ENCODE measurements at regions not wholly inside any gene's neighbourhood (a gene's known extent, or its start where the extent isn't known, plus 50 kb on each side); places are given as distances from the start of the nearest gene placed in this dataset.

DNA sequence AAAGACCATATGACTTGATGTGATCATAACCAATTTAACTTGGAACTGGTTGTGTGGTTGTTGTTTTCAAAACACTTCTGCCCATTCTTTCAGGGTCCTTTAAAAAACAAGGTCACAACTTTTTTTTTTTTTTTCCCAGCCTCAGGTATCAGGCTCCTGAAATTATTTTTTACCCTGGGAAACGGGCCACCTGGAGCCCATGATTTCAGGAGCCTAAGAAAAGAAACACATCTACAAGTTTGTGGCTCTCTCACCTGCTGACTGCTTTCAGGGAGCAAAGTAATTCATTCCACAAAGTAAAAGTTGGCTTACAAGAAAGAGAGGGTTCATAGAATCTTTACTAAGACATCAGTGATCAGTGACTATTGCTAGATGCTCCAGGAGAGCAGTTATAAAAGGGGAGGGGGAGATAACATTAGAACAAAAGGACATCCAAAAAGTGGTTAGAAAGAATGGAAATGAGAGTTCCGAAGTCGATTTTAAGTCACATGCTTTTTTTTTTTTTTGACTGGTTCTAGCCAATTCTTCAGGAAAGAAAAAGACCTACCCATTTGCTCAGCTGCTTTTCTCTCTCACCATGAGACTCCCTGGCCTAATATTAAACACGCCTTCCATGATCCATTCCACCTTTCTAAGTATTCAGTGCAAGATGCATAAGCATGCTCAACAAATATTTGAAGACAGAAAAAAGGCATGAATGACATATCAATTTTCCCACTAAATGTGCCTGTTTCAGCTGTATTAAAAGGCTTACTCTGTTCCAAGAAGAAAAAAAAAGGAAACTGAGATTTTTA lies 267.3 kb downstream of the LRATD1 start:
- TF ChIP-seq, protein P1, sequence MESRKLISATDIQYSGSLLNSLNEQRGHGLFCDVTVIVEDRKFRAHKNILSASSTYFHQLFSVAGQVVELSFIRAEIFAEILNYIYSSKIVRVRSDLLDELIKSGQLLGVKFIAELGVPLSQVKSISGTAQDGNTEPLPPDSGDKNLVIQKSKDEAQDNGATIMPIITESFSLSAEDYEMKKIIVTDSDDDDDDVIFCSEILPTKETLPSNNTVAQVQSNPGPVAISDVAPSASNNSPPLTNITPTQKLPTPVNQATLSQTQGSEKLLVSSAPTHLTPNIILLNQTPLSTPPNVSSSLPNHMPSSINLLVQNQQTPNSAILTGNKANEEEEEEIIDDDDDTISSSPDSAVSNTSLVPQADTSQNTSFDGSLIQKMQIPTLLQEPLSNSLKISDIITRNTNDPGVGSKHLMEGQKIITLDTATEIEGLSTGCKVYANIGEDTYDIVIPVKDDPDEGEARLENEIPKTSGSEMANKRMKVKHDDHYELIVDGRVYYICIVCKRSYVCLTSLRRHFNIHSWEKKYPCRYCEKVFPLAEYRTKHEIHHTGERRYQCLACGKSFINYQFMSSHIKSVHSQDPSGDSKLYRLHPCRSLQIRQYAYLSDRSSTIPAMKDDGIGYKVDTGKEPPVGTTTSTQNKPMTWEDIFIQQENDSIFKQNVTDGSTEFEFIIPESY (IDR thresholded peaks at IDR 0.05; ENCODE audit: extremely low read depth, insufficient replicate concordance, low read length) = no peak
- TF ChIP-seq YY1 (IDR thresholded peaks at IDR 0.05; ENCODE audit: extremely low read depth, insufficient replicate concordance, low read depth, low read length) = no peak
- no peak for TF ChIP-seq POLR2A (IDR thresholded peaks at IDR 0.05; ENCODE audit: borderline replicate concordance, extremely low read depth, insufficient read depth, insufficient read length)
- no peak for TF ChIP-seq EZH2 (IDR thresholded peaks at IDR 0.05)
- no peak for TF ChIP-seq TCF7L2 (IDR thresholded peaks at IDR 0.05; ENCODE audit: borderline replicate concordance, extremely low read depth, insufficient read depth, insufficient read length)
- TF ChIP-seq SIN3A (IDR thresholded peaks at IDR 0.05; ENCODE audit: low read depth) = no peak
- no peak for TF ChIP-seq POLR2AphosphoS5 (IDR thresholded peaks at IDR 0.05; ENCODE audit: low read depth, low read length)
- ChIA-PET RAD21 (ENCODE audit: low non-redundant PET in 1 of 2, low total read pairs in 2 of 2, uncharacterized antibody in 2 of 2, unreplicated experiment in 2 of 2) (no interaction called here), CTCF (no interaction called here), POLR2A (no interaction called here)
- Histone ChIP-seq H3K9me2 (ENCODE audit: insufficient read depth) (no peaks in the 10 kb centered on the region), H3K9me3 (ENCODE audit: control insufficient read depth in 1 of 2, insufficient read depth in 1 of 2, low read depth in 1 of 2, low read length in 2 of 2) (no peaks in the 10 kb centered on the region), H3K4me3 (replicated peaks in 1 of 2; ENCODE audit: low read depth in 1 of 2, low read length in 2 of 2) (no peak overlapping the region), H2AFZ (ENCODE audit: low read depth, low read length, poor library complexity, severe bottlenecking) (no peak overlapping the region), H3K4me2 (ENCODE audit: low read length) (no peak overlapping the region), H3K79me2 (ENCODE audit: insufficient read depth, low read length) (no peaks in the 10 kb centered on the region), H3K36me3 (ENCODE audit: control insufficient read depth in 1 of 2, insufficient read depth in 2 of 2, low read length in 2 of 2) (no peaks in the 10 kb centered on the region), H3K4me1 (ENCODE audit: control insufficient read depth in 1 of 2, insufficient read depth in 2 of 2, low read length in 2 of 2) (no peaks in the 10 kb centered on the region), H3K27ac (ENCODE audit: low read depth, low read length) (no peak overlapping the region), H3K9ac (ENCODE audit: low read length) (no peak overlapping the region), H3K27me3 (ENCODE audit: insufficient read depth, low read length) (no peaks in the 10 kb centered on the region), H4K20me1 (ENCODE audit: insufficient read depth) (no peaks in the 10 kb centered on the region)
- no TSS peak for BruUV-seq (replicated peaks)
- intact Hi-C loops (cut with micrococcal nuclease) = loop anchor here (5.0 kb wide), 1 partner anchor 677 kb away; no protein-coding TSS in a partner anchor
- DNase-seq (ENCODE audit: low read depth, low spot score) (no peak), ATAC-seq (no peak)
